ENCODE measurements at regions not wholly inside any gene's neighbourhood (a gene's known extent, or its start where the extent isn't known, plus 50 kb on each side); places are given as distances from the start of the nearest gene placed in this dataset.

- Histone ChIP-seq H3K4me3 (no peak overlapping the region), H3K36me3 (ENCODE audit: control insufficient read depth in 4 of 4, insufficient read depth in 4 of 4, low read length in 4 of 4) (no peaks in the 10 kb centered on the region), H3K27ac (ENCODE audit: low read depth in 1 of 2, low read length in 1 of 2) (no peak overlapping the region), H3K9ac (ENCODE audit: insufficient read depth in 1 of 2, low read length in 2 of 2) (no peak overlapping the region), H3K27me3 (ENCODE audit: control insufficient read depth in 3 of 3, insufficient read depth in 3 of 3, low read length in 2 of 3) (peaks cover 0 to 12% (median 11%) of the 10 kb centered on the region in 3 donors), H3K4me1 (ENCODE audit: control insufficient read depth in 5 of 5, insufficient read depth in 5 of 5, low read length in 5 of 5) (no peaks in the 10 kb centered on the region), H3K9me3 (ENCODE audit: control insufficient read depth in 4 of 4, insufficient read depth in 3 of 4, low read length in 3 of 4) (no peaks in the 10 kb centered on the region)
- WGBS, 2 donors: 59 to 61% methylated on average over 5 of the region's 5 CpGs
- DNase-seq (no peak), ATAC-seq (ENCODE audit: insufficient read depth, low FRiP score) (no peak)
- TF ChIP-seq CTCF (IDR thresholded peaks at IDR 0.05; ENCODE audit: control extremely low read depth, extremely low read depth): no peak
Observed at GRCh38 chr22:27269751-27270543, 531.6 kb downstream of the MN1 start.

- ATAC-seq (ENCODE audit: insufficient read depth, low FRiP score) (no peak), DNase-seq (no peak)
- no peak overlapping the region for H3K9ac ChIP-seq (ENCODE audit: insufficient read depth in 1 of 2, low read length in 2 of 2)
- no peak for TF ChIP-seq CTCF (IDR thresholded peaks at IDR 0.05; ENCODE audit: control extremely low read depth, extremely low read depth)
- no peaks in the 10 kb centered on the region for H3K36me3 ChIP-seq (ENCODE audit: control insufficient read depth in 4 of 4, insufficient read depth in 4 of 4, low read length in 4 of 4)
- WGBS, 2 donors: 38 to 42% methylated on average over 18 of the region's 18 CpGs
- no peak overlapping the region for H3K27ac ChIP-seq (ENCODE audit: low read depth in 1 of 2, low read length in 1 of 2)
- H3K9me3 ChIP-seq (ENCODE audit: control insufficient read depth in 4 of 4, insufficient read depth in 3 of 4, low read length in 3 of 4): no peaks in the 10 kb centered on the region
- peaks cover 0 to 12% (median 11%) of the 10 kb centered on the region in 3 donors for H3K27me3 ChIP-seq (ENCODE audit: control insufficient read depth in 3 of 3, insufficient read depth in 3 of 3, low read length in 2 of 3)
- H3K4me3 ChIP-seq: no peak overlapping the region
- H3K4me1 ChIP-seq (ENCODE audit: control insufficient read depth in 5 of 5, insufficient read depth in 5 of 5, low read length in 5 of 5): no peaks in the 10 kb centered on the region
Observed at GRCh38 chr22:27270818-27271510, 530.6 kb downstream of the MN1 start.

GRCh38 chr22:27273436-27273835 lies 528.1 kb downstream of the MN1 start:
- Histone ChIP-seq H3K36me3 (ENCODE audit: control insufficient read depth in 4 of 4, insufficient read depth in 4 of 4, low read length in 4 of 4) (no peaks in the 10 kb centered on the region), H3K4me1 (ENCODE audit: control insufficient read depth in 5 of 5, insufficient read depth in 5 of 5, low read length in 5 of 5) (no peaks in the 10 kb centered on the region), H3K4me3 (no peak overlapping the region), H3K9me3 (ENCODE audit: control insufficient read depth in 4 of 4, insufficient read depth in 3 of 4, low read length in 3 of 4) (peaks cover 0 to 5% (median 1%) of the 10 kb centered on the region in 4 donors), H3K27ac (ENCODE audit: low read depth in 1 of 2, low read length in 1 of 2) (no peak overlapping the region), H3K9ac (ENCODE audit: insufficient read depth in 1 of 2, low read length in 2 of 2) (no peak overlapping the region), H3K27me3 (ENCODE audit: control insufficient read depth in 3 of 3, insufficient read depth in 3 of 3, low read length in 2 of 3) (peaks cover 0 to 12% (median 11%) of the 10 kb centered on the region in 3 donors)
- 38 to 43% methylated on average over 8 of the region's 8 CpGs for WGBS, 2 donors
- ATAC-seq (ENCODE audit: insufficient read depth, low FRiP score): no peak
- TF ChIP-seq CTCF (IDR thresholded peaks at IDR 0.05; ENCODE audit: control extremely low read depth, extremely low read depth): no peak
- DNase-seq: no peak

Measured in lung (tissue), 11 donors.